Stromal cell of bone marrow (primary cell): ENCODE measurements at regions not wholly inside any gene's neighbourhood (a gene's known extent, or its start where the extent isn't known, plus 50 kb on each side); places are given as distances from the start of the nearest gene placed in this dataset.
A peak's percentile ranks its signal among the peaks of the same experiment; 100 is the strongest.

Experiments
- DNase-seq: peaks from one replicate; pipeline ENCODE4 v3.0.0-alpha.2; 2012; ENCODE audit warnings: low read depth

- DNase-seq, result no peak
Measured at GRCh38 chr13:99055281-99055680, 77.4 kb upstream of the DOCK9 start.

- no peak for DNase-seq
Measured at GRCh38 chr13:99055735-99056134, 77.9 kb upstream of the DOCK9 start.

DNA sequence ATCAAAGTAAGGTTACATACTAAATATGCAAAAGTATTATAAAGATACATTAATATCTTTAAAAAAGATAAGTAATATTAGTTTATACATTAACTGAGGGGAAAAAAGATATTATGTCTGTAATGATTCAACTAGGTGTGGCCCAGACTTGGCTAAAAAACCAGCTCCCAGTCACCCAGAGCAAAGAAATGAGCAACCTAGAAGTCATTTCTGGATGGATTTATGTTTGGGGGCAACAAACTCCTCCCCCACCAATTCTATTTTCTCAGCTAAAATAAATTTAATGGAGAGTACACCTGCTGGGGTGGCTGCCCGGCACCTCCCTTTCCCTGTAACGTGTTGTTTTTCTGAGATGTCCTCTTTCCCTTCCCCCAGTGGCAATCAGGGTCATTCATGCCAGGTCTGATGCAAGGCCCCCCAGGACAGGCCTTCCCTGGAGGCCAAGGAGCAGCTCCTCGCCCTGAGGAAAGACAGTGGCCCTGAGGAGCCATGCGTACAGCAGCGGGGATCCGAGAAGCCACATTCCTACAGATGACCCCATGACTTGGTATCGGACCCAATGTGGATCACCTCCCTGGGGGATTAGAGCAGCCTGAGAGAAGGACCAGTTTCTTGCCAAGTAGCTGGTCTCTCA is 78.6 kb upstream of the DOCK9 start:
- DNase-seq, result no peak

DNA sequence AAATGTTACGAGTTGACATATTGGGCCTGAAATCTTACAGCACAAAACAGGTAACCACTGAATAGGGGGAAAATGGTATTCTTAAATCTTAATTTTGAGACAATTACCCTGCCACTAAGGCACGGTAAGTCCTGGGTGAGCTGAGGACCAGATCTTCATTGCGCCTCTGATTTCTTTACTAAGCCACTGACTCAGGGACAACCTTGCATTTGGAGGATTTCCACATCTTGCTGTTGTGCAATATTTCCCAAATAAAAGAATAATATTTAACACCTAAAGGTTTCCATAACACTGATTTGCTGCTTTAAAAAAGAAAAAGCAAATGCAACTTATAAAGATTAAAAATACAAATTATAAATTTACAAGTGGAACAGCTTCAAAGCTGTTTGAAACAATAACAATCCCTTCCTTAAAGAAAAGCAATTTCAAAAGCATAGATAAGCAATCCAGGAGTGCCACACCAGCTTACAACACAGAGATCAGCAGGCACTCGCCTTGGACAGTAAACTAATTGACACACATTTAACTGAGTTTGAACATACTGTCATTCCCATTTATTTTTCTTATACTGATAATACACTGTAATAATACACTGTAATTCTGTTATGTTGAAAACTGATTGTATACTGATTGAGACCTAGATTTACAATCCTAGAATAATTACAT is 79.6 kb upstream of the DOCK9 start:
- DNase-seq, result no peak

- DNase-seq, result no peak
Measured at GRCh38 chr13:99058527-99059495, 80.9 kb upstream of the DOCK9 start.

DNA sequence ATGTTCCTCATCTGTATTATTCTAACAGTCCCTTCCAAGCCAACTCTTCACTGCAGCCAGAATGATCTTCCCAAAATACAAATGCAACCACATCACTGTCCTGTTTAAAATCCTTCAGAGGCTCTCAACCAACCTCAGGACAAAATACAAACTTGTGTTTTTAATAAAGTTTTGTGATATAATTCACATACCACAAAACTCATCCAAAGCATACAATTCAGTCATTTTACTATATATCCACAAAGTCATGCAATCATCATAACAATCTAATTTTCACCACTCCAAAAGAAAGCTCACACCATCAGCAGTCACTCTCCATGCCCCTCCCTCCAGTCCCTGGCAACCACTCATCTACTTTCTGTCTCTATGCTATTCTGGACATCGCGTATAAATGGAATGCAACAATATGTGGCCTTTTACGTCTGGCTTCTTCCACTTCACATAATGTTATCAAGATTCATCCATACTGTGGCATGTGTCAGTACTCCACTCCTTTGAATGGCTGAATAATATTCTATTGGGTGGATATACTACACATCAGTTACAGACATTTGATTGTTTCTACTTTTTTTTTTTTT is 81.7 kb upstream of the DOCK9 start:
- DNase-seq, result no peak

DNA sequence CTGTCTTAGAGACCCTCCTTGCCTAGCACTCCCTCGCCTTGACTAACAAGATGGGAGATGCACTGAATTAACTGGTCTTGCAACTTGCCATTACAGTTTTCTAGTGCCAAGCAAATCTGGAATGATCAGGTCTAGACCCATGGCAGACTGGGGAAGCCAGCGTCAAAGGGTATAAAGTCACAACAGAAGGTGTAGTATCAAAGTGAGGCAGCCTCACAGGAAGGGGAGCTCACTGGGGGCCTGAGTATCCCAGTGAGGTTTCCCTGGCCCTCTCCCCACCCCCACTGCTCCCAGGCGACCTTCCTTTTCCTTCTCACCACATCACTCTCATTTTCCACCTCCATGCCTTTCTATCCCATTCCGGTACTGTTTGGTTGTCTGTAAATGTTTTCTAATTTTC is 83.5 kb upstream of the DOCK9 start:
- no peak for DNase-seq

- peak; percentile 65 for DNase-seq
Measured at GRCh38 chr13:99062593-99062992, 84.7 kb upstream of the DOCK9 start.

- no peak for DNase-seq
Measured at GRCh38 chr13:99063178-99063577, 85.3 kb upstream of the DOCK9 start.

DNA sequence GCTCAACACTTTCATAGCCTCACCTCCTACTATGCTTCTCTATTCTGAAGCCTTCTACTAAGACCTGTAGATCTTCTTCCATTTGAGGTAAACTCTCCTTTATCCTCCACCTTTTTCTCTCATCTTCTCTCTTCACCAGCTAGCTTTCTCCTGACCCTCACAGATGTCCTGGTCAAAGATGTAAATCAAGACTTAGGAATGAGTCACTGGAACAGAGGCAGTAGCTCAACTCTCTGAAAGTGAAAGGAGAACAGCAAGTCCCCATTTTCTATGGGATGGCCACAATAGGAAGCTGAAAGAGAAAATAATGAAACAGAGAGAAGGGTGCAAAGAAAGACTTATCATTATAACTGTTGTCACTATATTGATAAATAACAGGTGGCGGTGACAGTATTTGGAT is 86.1 kb upstream of the DOCK9 start:
- no peak for DNase-seq

GRCh38 chr13:99064624-99065234 is 86.9 kb upstream of the DOCK9 start:
- DNase-seq, result no peak

DNA sequence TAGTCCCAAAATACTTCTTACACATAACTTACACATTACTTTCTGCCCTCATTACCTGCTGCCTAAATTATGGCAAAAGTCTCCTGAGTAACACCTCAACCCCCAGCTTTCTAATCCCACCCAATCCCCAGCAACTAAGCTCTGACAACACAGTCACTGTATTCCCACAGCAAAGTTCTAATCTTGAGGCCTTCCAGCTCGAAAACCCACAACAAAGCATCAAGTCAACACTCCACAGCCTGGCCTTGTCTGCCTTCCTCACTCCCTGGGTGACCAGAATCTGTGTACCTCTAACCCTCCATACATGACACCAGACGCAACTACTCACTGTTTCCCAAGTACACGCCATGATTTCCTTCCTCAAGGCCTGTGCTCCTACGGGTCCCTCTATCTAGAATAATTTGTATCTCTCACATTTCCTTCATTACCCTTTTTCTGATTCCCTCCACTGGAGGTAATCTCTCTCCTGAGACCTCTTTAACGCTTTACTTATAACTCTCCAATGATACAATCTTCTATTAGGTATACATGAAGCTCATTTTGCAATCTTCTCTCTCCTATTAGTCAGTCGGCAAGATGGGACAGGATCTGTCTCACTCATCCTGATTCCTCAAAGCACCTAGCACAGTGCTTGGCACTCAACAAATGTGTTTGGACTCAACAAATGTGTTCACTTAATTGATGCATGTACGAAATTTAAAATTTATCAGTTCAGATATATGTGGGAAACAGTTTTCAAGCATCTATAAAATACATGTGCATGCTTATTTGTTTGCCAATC is 87.6 kb upstream of the DOCK9 start:
- no peak for DNase-seq

- DNase-seq, result no peak
Measured at GRCh38 chr13:99066219-99066618, 88.4 kb upstream of the DOCK9 start.

GRCh38 chr13:99067159-99067985 is 89.5 kb upstream of the DOCK9 start:
- DNase-seq, result no peak

DNA sequence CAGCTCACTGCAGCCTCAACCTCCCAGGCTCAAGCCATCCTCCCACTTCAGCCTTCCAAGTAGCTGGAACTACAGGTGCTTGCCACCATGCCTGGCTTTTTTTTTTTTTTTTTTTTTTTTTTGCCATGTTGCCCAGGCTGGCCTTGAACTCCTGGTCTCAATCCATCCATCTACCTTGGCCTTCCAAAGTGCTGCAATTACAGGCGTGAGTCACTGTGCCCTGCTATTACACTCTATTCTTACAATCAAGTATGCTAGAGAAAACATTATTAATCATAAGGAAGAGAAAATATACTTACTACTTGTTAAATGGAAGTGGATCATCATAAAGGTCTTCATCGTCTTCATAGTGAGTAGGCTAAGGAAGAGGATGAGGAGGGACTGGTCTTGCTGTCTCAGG is 93.3 kb upstream of the DOCK9 start:
- DNase-seq, result no peak

- DNase-seq, result no peak
Measured at GRCh38 chr13:99071666-99072065, 93.8 kb upstream of the DOCK9 start.

DNA sequence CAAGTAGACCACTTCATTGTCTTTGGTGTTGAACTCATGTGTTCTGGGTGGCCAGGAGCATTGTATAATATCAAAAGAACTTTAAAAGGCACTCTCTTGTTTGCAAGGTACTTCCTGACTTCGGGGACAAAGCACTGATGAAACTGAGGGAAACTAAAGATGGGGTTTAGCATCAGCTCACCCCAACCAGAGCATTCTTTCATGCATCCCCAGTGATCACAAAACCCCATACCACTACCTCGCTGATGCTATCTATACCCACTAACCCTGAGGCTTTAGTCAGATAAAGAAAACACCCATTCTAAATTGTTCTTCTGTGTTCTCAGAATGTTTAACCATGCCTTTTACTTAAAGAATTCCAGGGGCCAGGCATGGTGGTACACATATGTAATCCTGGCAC is 94.5 kb upstream of the DOCK9 start:
- DNase-seq, result no peak

DNA sequence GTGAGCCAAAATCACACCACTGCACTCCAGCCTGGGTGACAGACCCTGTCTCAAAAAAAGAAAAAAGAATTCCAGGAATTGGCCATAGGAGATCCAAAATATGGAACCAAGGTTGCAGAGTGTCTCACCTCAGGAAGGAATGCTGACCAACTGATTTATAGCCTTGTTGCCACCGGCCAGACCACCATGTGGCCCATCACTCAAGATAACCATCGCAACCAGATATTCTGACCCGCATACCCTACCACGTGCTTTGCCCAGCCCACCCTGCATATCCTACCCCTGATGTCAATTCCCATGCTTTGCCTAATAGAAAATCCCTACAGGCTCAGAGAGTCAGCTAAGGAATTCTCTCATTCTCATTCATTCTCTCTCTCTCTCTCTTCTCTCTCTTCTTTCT is 95.1 kb upstream of the DOCK9 start:
- DNase-seq, result no peak

- DNase-seq, result no peak
Measured at GRCh38 chr13:99074693-99075092, 96.8 kb upstream of the DOCK9 start.
